BLaER1 treated with 17β-estradiol and CSF1 and Interleukin-3, amounts not matched to agents 10 nM and 100 nM (cell line): ENCODE measurements at regions not wholly inside any gene's neighbourhood (a gene's known extent, or its start where the extent isn't known, plus 50 kb on each side); places are given as distances from the start of the nearest gene placed in this dataset.
"Not testable (repeated sequence)": the region's sequence is repeated elsewhere in the genome, so short reads cannot be mapped to it uniquely, and the experiment has no call there.

Experiments
- H3K27ac ChIP-seq, 11 experiments: shearing (Covaris generic); formaldehyde crosslinking; 2 replicates each; pipeline ENCODE4 v1.8.1; 2022
- H3K27me3 ChIP-seq, 11 experiments: shearing (Covaris generic); formaldehyde crosslinking; 2 replicates each; pipeline ENCODE4 v1.8.1; 2022
- H3K36me3 ChIP-seq, 11 experiments: shearing (Covaris generic); formaldehyde crosslinking; 2 replicates each; pipeline ENCODE4 v1.8.1; 2022
- H3K4me1 ChIP-seq, 10 experiments: shearing (Covaris generic); formaldehyde crosslinking; 2 replicates each; pipeline ENCODE4 v1.8.1; 2022
- H3K4me2 ChIP-seq, 11 experiments: shearing (Covaris generic); formaldehyde crosslinking; 2 replicates each; pipeline ENCODE4 v1.8.1; 2022
- H3K4me3 ChIP-seq, 10 experiments: shearing (Covaris generic); formaldehyde crosslinking; 2 replicates each; pipeline ENCODE4 v1.8.1; 2022
- H3K9ac ChIP-seq, 11 experiments: shearing (Covaris generic); formaldehyde crosslinking; 2 replicates each; pipeline ENCODE4 v1.8.1; 2022
- H3K9me3 ChIP-seq, 11 experiments: shearing (Covaris generic); formaldehyde crosslinking; replicated peaks in 1 of 11; 2 replicates each; pipeline ENCODE4 v1.8.1; 2022
- H4K20me1 ChIP-seq, 11 experiments: shearing (Covaris generic); formaldehyde crosslinking; 2 replicates each; pipeline ENCODE4 v1.8.1; 2022
- Cebpa-rat ChIP-seq, 11 experiments: shearing (Covaris generic); IDR thresholded peaks; 2 replicates each; pipeline ENCODE4 v1.8.1; 2022

- H3K27me3 ChIP-seq: peaks cover 0 to 63% (median 0%) of the 10 kb centered on the region in 11 experiments; a peak in 7 of 22 replicates
- no peak overlapping the region for H3K4me2 ChIP-seq
Observed at GRCh38 chr11:91075032-91075695, 852.3 kb upstream of the CHORDC1 start.

DNA sequence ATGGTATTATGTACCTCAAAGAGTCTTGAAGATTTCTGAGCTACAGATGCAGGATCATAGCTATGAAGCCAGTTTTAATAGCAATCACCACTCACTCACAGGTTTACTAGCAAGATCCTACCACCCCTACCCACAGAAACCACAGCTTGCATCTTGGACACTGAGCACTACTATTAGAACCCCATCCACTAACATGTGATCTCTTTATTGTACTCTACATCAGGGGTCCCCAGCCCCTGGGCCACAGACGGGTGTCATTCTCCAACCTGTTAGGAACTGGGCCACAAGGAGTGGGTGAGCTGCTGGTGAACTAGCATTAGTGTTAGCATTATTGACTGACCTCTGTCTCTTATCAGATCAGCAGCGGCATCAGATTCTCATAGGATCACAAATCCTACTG lies 844.8 kb upstream of the CHORDC1 start:
- no peak overlapping the region for H3K4me2 ChIP-seq
- H3K36me3 ChIP-seq: no peaks in the 10 kb centered on the region
- peaks cover 0 to 44% (median 0%) of the 10 kb centered on the region in 11 experiments; a peak in 5 of 22 replicates for H3K27me3 ChIP-seq
- no peak overlapping the region for H3K9ac ChIP-seq
- no peaks in the 10 kb centered on the region for H4K20me1 ChIP-seq
- peaks cover 0 to 7% (median 4%) of the 10 kb centered on the region in 11 experiments; a peak in 5 of 22 replicates for H3K9me3 ChIP-seq
- H3K27ac ChIP-seq: no peak overlapping the region
- no peak for TF ChIP-seq Cebpa-rat (IDR thresholded peaks at IDR 0.05)
- no peak overlapping the region for H3K4me3 ChIP-seq
- peaks cover 0 to 24% (median 0%) of the 10 kb centered on the region in 10 experiments; a peak in 7 of 20 replicates for H3K4me1 ChIP-seq

More at GRCh38 chr11:91075032-91075695, 852.3 kb upstream of the CHORDC1 start:
- H3K36me3 ChIP-seq: no peaks in the 10 kb centered on the region
- H3K9me3 ChIP-seq: peaks cover 0 to 18% (median 5%) of the 10 kb centered on the region in 11 experiments; a peak in 10 of 22 replicates
- no peak overlapping the region for H3K27ac ChIP-seq
- TF ChIP-seq Cebpa-rat (IDR thresholded peaks at IDR 0.05): no peak
- no peak overlapping the region for H3K4me3 ChIP-seq
- H4K20me1 ChIP-seq: peaks cover 0 to 6% (median 0%) of the 10 kb centered on the region in 11 experiments; a peak in 2 of 22 replicates
- no peak overlapping the region for H3K9ac ChIP-seq
- peaks cover 14 to 37% (median 24%) of the 10 kb centered on the region in 10 experiments for H3K4me1 ChIP-seq

DNA sequence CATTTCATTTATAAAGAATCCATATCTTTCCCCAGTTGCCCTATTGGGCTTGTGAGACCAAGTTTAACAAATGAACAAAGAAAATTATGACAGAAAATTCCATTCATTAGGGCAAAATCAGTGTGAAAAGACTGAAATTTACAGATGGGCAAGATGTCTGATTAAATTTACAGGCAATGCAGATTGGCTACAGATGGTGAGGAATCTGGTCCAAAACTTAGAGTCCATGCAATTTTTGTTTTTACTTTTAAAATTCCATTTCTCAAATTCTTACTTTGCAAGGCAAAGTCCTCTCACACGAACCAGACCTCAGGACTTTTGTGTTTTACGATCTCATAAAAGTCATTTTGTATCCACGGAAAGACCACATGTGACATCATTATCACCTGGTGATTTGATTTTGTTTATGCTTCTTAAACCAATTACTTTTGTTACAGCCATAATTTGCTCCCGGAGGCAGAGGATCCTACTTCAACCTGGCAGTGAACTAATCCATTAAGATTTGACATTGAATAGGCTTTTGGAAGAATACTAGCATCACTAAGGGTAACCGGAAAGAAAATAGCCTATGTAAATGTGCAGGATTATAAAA lies 843.7 kb upstream of the CHORDC1 start:
- H3K9ac ChIP-seq: no peak overlapping the region
- no peak for TF ChIP-seq Cebpa-rat (IDR thresholded peaks at IDR 0.05)
- H3K9me3 ChIP-seq: peaks cover 0 to 4% (median 0%) of the 10 kb centered on the region in 11 experiments; a peak in 2 of 22 replicates
- peaks cover 0 to 38% (median 0%) of the 10 kb centered on the region in 11 experiments; a peak in 5 of 22 replicates for H3K27me3 ChIP-seq
- peaks cover 0 to 24% (median 0%) of the 10 kb centered on the region in 10 experiments; a peak in 7 of 20 replicates for H3K4me1 ChIP-seq
- H3K4me3 ChIP-seq: no peak overlapping the region
- H3K4me2 ChIP-seq: no peak overlapping the region
- H4K20me1 ChIP-seq: no peaks in the 10 kb centered on the region
- no peaks in the 10 kb centered on the region for H3K36me3 ChIP-seq
- no peak overlapping the region for H3K27ac ChIP-seq

DNA sequence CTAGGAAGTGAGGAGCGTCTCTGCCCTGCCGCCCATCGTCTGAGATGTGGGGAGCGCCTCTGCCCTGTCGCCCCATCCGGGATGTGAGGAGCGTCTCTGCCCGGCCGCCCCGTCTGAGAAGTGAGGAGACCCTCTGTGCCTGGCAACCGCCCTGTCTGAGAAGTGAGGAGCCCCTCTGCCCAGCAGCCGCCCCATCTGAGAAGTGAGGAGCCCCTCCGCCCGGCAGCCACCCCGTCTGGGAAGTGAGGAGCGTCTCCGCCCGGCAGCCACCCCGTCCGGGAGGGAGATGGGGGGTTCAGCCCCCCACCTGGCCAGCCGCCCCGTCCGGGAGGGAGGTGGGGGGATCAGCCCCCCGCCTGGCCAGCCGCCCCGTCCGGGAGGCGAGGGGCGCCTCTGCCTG lies 840.5 kb upstream of the CHORDC1 start:
- H4K20me1 ChIP-seq, H3K4me2 ChIP-seq, H3K4me3 ChIP-seq, H3K9ac ChIP-seq, H3K4me1 ChIP-seq, H3K9me3 ChIP-seq, H3K27ac ChIP-seq, H3K36me3 ChIP-seq: not testable (repeated sequence)
- H3K27me3 ChIP-seq: peaks cover 0 to 21% (median 0%) of the 10 kb centered on the region in 11 experiments; a peak in 4 of 22 replicates

DNA sequence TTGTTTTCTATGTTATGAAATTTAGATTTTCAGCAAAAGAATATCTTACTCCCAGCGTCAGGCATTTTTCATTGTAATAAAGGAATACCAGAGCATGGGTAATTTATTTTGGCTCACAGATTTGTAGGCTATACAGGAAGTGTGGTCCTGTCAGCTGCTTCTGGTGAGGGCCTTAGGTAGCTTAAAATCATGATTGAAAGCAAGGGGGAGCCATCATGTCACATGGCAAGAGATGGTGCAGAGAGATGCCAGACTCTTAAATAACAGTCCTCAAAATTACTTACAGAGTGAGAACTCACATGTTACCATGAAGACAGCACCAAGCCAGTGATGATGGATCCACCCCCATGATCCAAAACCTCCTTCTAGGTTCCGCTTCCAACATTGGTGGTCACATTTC lies 825.0 kb upstream of the CHORDC1 start:
- Histone ChIP-seq H3K4me3 (no peak overlapping the region), H3K4me2 (no peak overlapping the region), H4K20me1 (no peaks in the 10 kb centered on the region), H3K36me3 (no peaks in the 10 kb centered on the region), H3K4me1 (no peaks in the 10 kb centered on the region), H3K9me3 (no peaks in the 10 kb centered on the region), H3K27me3 (no peaks in the 10 kb centered on the region), H3K9ac (no peak overlapping the region), H3K27ac (no peak overlapping the region)
- TF ChIP-seq Cebpa-rat (IDR thresholded peaks at IDR 0.05): no peak

DNA sequence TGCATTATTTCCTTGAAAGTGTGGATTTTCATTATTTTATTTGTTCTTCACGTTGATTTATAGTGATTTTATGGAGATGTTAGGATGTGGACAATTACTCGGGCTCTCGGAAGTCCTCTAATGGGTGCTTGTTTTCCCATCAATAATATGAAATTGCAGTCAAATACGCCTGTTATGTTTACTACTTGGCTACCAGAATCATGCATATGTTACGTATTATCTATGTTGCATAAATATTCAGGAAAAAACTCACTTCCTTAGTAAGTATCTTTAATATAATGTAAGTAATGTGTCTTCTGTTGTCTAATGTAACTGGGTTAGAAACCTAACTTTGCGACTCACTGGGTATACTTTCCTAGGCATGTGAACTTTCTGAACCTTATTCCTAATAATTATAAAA lies 823.4 kb upstream of the CHORDC1 start:
- Histone ChIP-seq H3K9me3 (no peaks in the 10 kb centered on the region), H3K4me3 (no peak overlapping the region), H3K27me3 (no peaks in the 10 kb centered on the region), H3K27ac (no peak overlapping the region), H3K36me3 (no peaks in the 10 kb centered on the region), H4K20me1 (no peaks in the 10 kb centered on the region), H3K9ac (no peak overlapping the region), H3K4me1 (no peaks in the 10 kb centered on the region), H3K4me2 (no peak overlapping the region)
- no peak for TF ChIP-seq Cebpa-rat (IDR thresholded peaks at IDR 0.05)

GRCh38 chr11:91041626-91042025 lies 818.8 kb upstream of the CHORDC1 start:
- no peaks in the 10 kb centered on the region for H4K20me1 ChIP-seq
- H3K4me3 ChIP-seq: no peak overlapping the region
- no peak overlapping the region for H3K27ac ChIP-seq
- no peak overlapping the region for H3K4me2 ChIP-seq
- H3K36me3 ChIP-seq: no peaks in the 10 kb centered on the region
- H3K27me3 ChIP-seq: no peaks in the 10 kb centered on the region
- TF ChIP-seq Cebpa-rat (IDR thresholded peaks at IDR 0.05): no peak
- H3K4me1 ChIP-seq: no peaks in the 10 kb centered on the region
- H3K9me3 ChIP-seq: peaks cover 0 to 5% (median 0%) of the 10 kb centered on the region in 11 experiments; a peak in 2 of 22 replicates
- no peak overlapping the region for H3K9ac ChIP-seq

DNA sequence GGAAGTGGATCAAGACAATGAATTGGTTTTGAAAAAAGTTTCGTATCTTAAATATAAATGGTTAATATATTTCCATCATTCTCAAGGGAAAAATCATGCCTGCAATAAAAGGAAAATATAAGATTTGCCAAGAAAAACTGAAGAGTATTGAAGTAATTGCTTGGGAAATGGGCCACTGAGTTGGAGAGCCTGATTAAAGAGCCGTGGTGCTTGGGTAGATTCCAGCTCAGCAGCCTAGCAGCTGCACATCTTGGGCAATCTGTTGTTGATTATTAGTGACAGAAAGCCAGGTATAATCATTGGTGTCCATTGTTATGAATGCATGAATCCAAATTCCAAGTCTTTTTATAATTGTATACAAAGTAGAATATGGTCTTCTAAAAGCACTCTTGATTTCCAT lies 800.9 kb upstream of the CHORDC1 start:
- H4K20me1 ChIP-seq: no peaks in the 10 kb centered on the region
- H3K9ac ChIP-seq: no peak overlapping the region
- no peaks in the 10 kb centered on the region for H3K36me3 ChIP-seq
- H3K4me3 ChIP-seq: no peak overlapping the region
- TF ChIP-seq Cebpa-rat (IDR thresholded peaks at IDR 0.05): no peak
- H3K9me3 ChIP-seq: no peaks in the 10 kb centered on the region
- H3K27me3 ChIP-seq: no peaks in the 10 kb centered on the region
- no peaks in the 10 kb centered on the region for H3K4me1 ChIP-seq
- H3K27ac ChIP-seq: no peak overlapping the region
- H3K4me2 ChIP-seq: no peak overlapping the region

DNA sequence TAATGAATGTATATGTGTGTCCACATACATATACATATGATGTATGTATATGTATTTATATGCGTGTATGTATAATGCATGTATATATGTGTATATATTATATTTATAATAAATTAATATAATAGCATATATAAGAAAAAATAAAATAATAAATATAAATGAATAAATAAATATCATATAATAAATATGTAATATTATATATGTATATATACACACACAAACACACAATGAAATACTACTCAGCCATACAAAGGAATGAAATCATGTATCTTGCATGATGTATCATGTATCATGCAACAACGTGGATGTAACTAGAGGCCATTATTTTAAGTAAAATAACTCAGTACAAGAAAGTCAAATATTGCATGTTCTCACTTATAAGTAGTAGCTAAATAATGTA lies 788.7 kb upstream of the CHORDC1 start:
- H3K9me3 ChIP-seq: peaks cover 0 to 9% (median 4%) of the 10 kb centered on the region in 11 experiments; a peak in 5 of 22 replicates
- no peaks in the 10 kb centered on the region for H3K36me3 ChIP-seq
- H3K4me3 ChIP-seq: no peak overlapping the region
- no peaks in the 10 kb centered on the region for H3K27me3 ChIP-seq
- no peak overlapping the region for H3K4me2 ChIP-seq
- H4K20me1 ChIP-seq: no peaks in the 10 kb centered on the region
- no peak overlapping the region for H3K9ac ChIP-seq
- no peak overlapping the region for H3K27ac ChIP-seq
- H3K4me1 ChIP-seq: no peaks in the 10 kb centered on the region
- TF ChIP-seq Cebpa-rat (IDR thresholded peaks at IDR 0.05): no peak

DNA sequence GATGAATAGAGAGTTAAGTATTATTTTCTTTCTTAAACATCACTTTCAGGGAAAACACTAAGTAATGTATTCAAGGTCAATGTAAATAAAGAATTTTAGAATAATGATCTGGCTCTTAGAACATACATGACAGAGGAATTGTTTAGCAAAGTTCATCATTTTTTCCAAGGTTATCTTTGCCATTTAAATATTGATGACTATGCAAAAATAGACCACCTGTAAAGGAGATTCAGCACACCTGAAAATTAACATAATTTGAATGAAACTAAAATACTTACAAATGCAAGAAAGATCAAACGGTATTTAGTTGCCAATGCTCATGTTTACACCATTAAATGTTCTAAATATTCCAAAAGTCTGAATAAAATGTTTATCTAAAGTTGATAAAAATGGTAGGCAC lies 782.6 kb upstream of the CHORDC1 start:
- no peaks in the 10 kb centered on the region for H3K27me3 ChIP-seq
- peaks cover 0 to 9% (median 4%) of the 10 kb centered on the region in 11 experiments; a peak in 5 of 22 replicates for H3K9me3 ChIP-seq
- H3K27ac ChIP-seq: no peak overlapping the region
- no peak overlapping the region for H3K9ac ChIP-seq
- no peak overlapping the region for H3K4me2 ChIP-seq
- TF ChIP-seq Cebpa-rat (IDR thresholded peaks at IDR 0.05): no peak
- H3K36me3 ChIP-seq: no peaks in the 10 kb centered on the region
- H4K20me1 ChIP-seq: no peaks in the 10 kb centered on the region
- H3K4me1 ChIP-seq: no peaks in the 10 kb centered on the region
- no peak overlapping the region for H3K4me3 ChIP-seq
